IMR-90 (cell line): ENCODE measurements at regions not wholly inside any gene's neighbourhood (a gene's known extent, or its start where the extent isn't known, plus 50 kb on each side); places are given as distances from the start of the nearest gene placed in this dataset.

Experiments
- ATAC-seq: fragments of 200-7000 bp; cut with Tn5 transposase; 2 replicates; pipeline ENCODE4 v1.9.1; 2020; ENCODE audit warnings: low read depth, mild to moderate bottlenecking, moderate library complexity
- BruUV-seq: library from RNA; stranded (reverse); fragments of 400-500 nt; replicated peaks from 2 replicates; lab custom pipeline; 2021; lab: Mats Ljungman, UMichigan
- CTCF ChIA-PET: fragments of 300-600 bp; formaldehyde crosslinking; extraction: SDS; loops from one replicate; lab custom pipeline; 2021; ENCODE audit warnings: antibody characterized with exemption; lab: Yijun Ruan, JAX
- POLR2A ChIA-PET: fragments of 300-600 bp; sonication (Branson Sonifier 250); formaldehyde crosslinking; loops from one replicate; lab custom pipeline; 2022; ENCODE audit warnings: antibody characterized with exemption; ENCODE audit not compliant: unreplicated experiment; lab: Charles Lee
- DNase-seq: peaks from one replicate; pipeline ENCODE4 v3.0.0; 2013
- H2AFZ ChIP-seq: replicated peaks from 2 replicates; pipeline ENCODE3; 2013; ENCODE audit warnings: low read length, mild to moderate bottlenecking; ENCODE audit not compliant: poor library complexity
- H2AK5ac ChIP-seq: 2 replicates; pipeline ENCODE4 v1.6.1; 2013; ENCODE audit warnings: low read depth, low read length, inconsistent platforms
- H2AK9ac ChIP-seq: replicated peaks from 2 replicates; pipeline ENCODE3; 2013; ENCODE audit warnings: mild to moderate bottlenecking, low read depth, low read length, moderate library complexity; ENCODE audit not compliant: poor library complexity
- H2BK120ac ChIP-seq: 2 replicates; pipeline ENCODE4 v1.6.1; 2013; ENCODE audit warnings: low read depth, low read length, inconsistent platforms
- H2BK15ac ChIP-seq: 3 replicates; pipeline ENCODE4 v1.6.1; 2013; ENCODE audit warnings: low read depth, low read length, inconsistent platforms
- H2BK20ac ChIP-seq: 2 replicates; pipeline ENCODE4 v1.6.1; 2013; ENCODE audit warnings: low read depth, mild to moderate bottlenecking, inconsistent platforms, low read length, moderate library complexity
- H2BK5ac ChIP-seq: 2 replicates; pipeline ENCODE4 v1.6.1; 2013; ENCODE audit warnings: mild to moderate bottlenecking, low read depth, low read length, inconsistent platforms; ENCODE audit not compliant: poor library complexity, severe bottlenecking
- H3K14ac ChIP-seq: replicated peaks from 2 replicates; pipeline ENCODE4 v1.6.1; 2013; ENCODE audit warnings: low read depth, low read length, inconsistent platforms
- H3K18ac ChIP-seq: 2 replicates; pipeline ENCODE4 v1.6.1; 2013; ENCODE audit warnings: low read depth, low read length, control low read depth
- H3K23ac ChIP-seq: 2 replicates; pipeline ENCODE4 v1.6.1; 2013; ENCODE audit warnings: low read depth, low read length, inconsistent platforms
- H3K27ac ChIP-seq: 2 replicates; pipeline ENCODE4 v1.5.1; 2013; ENCODE audit warnings: mild to moderate bottlenecking, control low read depth, low read length; ENCODE audit not compliant: insufficient read depth
- H3K27me3 ChIP-seq: 2 replicates; pipeline ENCODE4 v1.6.1; 2013; ENCODE audit warnings: low read length; ENCODE audit not compliant: control insufficient read depth, insufficient read depth
- H3K36me3 ChIP-seq: 2 replicates; pipeline ENCODE4 v1.6.1; 2013; ENCODE audit warnings: low read length, mixed read lengths; ENCODE audit not compliant: control insufficient read depth, insufficient read depth
- H3K4ac ChIP-seq: 2 replicates; pipeline ENCODE4 v1.6.1; 2013; ENCODE audit warnings: low read depth, low read length, inconsistent platforms
- H3K4me1 ChIP-seq: 2 replicates; pipeline ENCODE4 v1.6.1; 2013; ENCODE audit warnings: low read length, mixed read lengths; ENCODE audit not compliant: control insufficient read depth, insufficient read depth
- H3K4me2 ChIP-seq: 2 replicates; pipeline ENCODE4 v1.6.1; 2013; ENCODE audit warnings: low read depth, mild to moderate bottlenecking, control low read depth, low read length, moderate library complexity
- H3K4me3 ChIP-seq: 2 replicates; pipeline ENCODE4 v1.5.1; 2013; ENCODE audit warnings: low read depth, mild to moderate bottlenecking, control low read depth, low read length, moderate library complexity; ENCODE audit not compliant: insufficient read depth
- H3K56ac ChIP-seq: 2 replicates; pipeline ENCODE4 v1.6.1; 2013; ENCODE audit warnings: low read length, inconsistent platforms; ENCODE audit not compliant: insufficient read depth; ENCODE audit errors: extremely low read depth
- H3K79me1 ChIP-seq, 2 experiments: 2 replicates each; pipeline ENCODE4 v1.6.1; 2013; ENCODE audit warnings: low read length in 2 of 2, inconsistent platforms in 1 of 2, low read depth in 1 of 2
- H3K9ac ChIP-seq: 2 replicates; pipeline ENCODE4 v1.6.1; 2013; ENCODE audit warnings: low read depth, low read length, control low read depth
- H3K9me1 ChIP-seq: 2 replicates; pipeline ENCODE4 v1.6.1; 2013; ENCODE audit warnings: low read length, inconsistent platforms; ENCODE audit not compliant: insufficient read depth
- H3K9me3 ChIP-seq: 2 replicates; pipeline ENCODE4 v1.6.1; 2013; ENCODE audit warnings: low read length; ENCODE audit not compliant: control insufficient read depth, insufficient read depth
- H4K20me1 ChIP-seq: 2 replicates; pipeline ENCODE4 v1.6.1; 2013; ENCODE audit warnings: low read length, inconsistent platforms; ENCODE audit not compliant: insufficient read depth
- H4K5ac ChIP-seq: 2 replicates; pipeline ENCODE4 v1.6.1; 2013; ENCODE audit warnings: mild to moderate bottlenecking, low read depth, low read length, control low read depth
- H4K8ac ChIP-seq, 2 experiments: 2 replicates each; pipeline ENCODE4 v1.6.1; 2013; ENCODE audit warnings: low read depth in 2 of 2, low read length in 2 of 2, control low read depth in 1 of 2, inconsistent platforms in 1 of 2
- H4K91ac ChIP-seq: 2 replicates; pipeline ENCODE4 v1.6.1; 2013; ENCODE audit warnings: low read depth, low read length, inconsistent platforms; ENCODE audit not compliant: insufficient read depth
- BHLHE40 ChIP-seq: fragments of 150-350 bp; IDR thresholded peaks from 2 replicates; pipeline ENCODE4 v1.6.1; 2016; ENCODE audit warnings: mild to moderate bottlenecking, low read depth, low read length
- CEBPB ChIP-seq: IDR thresholded peaks from 2 replicates; pipeline ENCODE4 v1.6.1; 2012; ENCODE audit warnings: low read depth, low read length, improper control_type of control experiment
- CHD1 ChIP-seq: IDR thresholded peaks from 2 replicates; pipeline ENCODE4 v1.6.1; 2012; ENCODE audit warnings: low read depth, low read length, improper control_type of control experiment
- CTCF ChIP-seq: conservative IDR thresholded peaks from 2 replicates; pipeline ENCODE4 v1.5.1; 2012; ENCODE audit warnings: mild to moderate bottlenecking, low read depth, low read length, improper control_type of control experiment
- ELK1 ChIP-seq: fragments of 150-350 bp; IDR thresholded peaks from 2 replicates; pipeline ENCODE4 v1.6.1; 2016; ENCODE audit warnings: low read depth, mild to moderate bottlenecking, low read length, moderate library complexity, borderline replicate concordance
- FOS ChIP-seq: fragments of 150-350 bp; IDR thresholded peaks from 2 replicates; pipeline ENCODE4 v1.6.1; 2016; ENCODE audit warnings: low read depth, low read length
- MAFK ChIP-seq: IDR thresholded peaks from 2 replicates; pipeline ENCODE4 v1.6.1; 2012; ENCODE audit warnings: low read depth, low read length, improper control_type of control experiment
- MAZ ChIP-seq: IDR thresholded peaks from 2 replicates; pipeline ENCODE4 v1.6.1; 2012; ENCODE audit warnings: low read depth, mild to moderate bottlenecking, low read length, improper control_type of control experiment, moderate library complexity, borderline replicate concordance
- MXI1 ChIP-seq: IDR thresholded peaks from 2 replicates; pipeline ENCODE4 v1.6.1; 2012; ENCODE audit warnings: low read depth, mild to moderate bottlenecking, low read length, moderate library complexity, borderline replicate concordance
- NFE2L2 ChIP-seq: fragments of 150-350 bp; IDR thresholded peaks from 2 replicates; pipeline ENCODE4 v1.6.1; 2016; ENCODE audit warnings: low read depth, mild to moderate bottlenecking, low read length
- POLR2A ChIP-seq: IDR thresholded peaks from 2 replicates; pipeline ENCODE4 v1.6.1; 2012; ENCODE audit warnings: mild to moderate bottlenecking, low read depth, low read length
- RAD21 ChIP-seq: IDR thresholded peaks from 2 replicates; pipeline ENCODE4 v1.6.1; 2012; ENCODE audit warnings: low read length, improper control_type of control experiment
- RCOR1 ChIP-seq: IDR thresholded peaks from 2 replicates; pipeline ENCODE4 v1.6.1; 2012; ENCODE audit warnings: mild to moderate bottlenecking, low read length, improper control_type of control experiment; ENCODE audit not compliant: insufficient replicate concordance
- RFX5 ChIP-seq: IDR thresholded peaks from 2 replicates; pipeline ENCODE4 v1.8.0; 2012; ENCODE audit warnings: low read depth, mild to moderate bottlenecking, low read length, moderate library complexity
- SMC3 ChIP-seq: fragments of 150-350 bp; IDR thresholded peaks from 2 replicates; pipeline ENCODE4 v1.6.1; 2016; ENCODE audit warnings: low read depth, mild to moderate bottlenecking, antibody characterized with exemption, low read length, moderate library complexity
- USF2 ChIP-seq: fragments of 150-350 bp; IDR thresholded peaks from 2 replicates; pipeline ENCODE4 v1.6.1; 2017; ENCODE audit warnings: mild to moderate bottlenecking, antibody characterized with exemption, low read length, low read depth
- WGBS, 2 experiments: methylation state at CpG; one replicate each; pipeline versions ENCODE4 v1.1.5 to v1.1.7; 2013; ENCODE audit warnings: missing lambda C conversion rate in 2 of 2; ENCODE audit not compliant: insufficient read length in 1 of 2; ENCODE audit errors: extremely low coverage in 2 of 2; 5-methylcytosine and 5-hydroxymethylcytosine counted together
- dilution Hi-C: fragments of 300-500 bp; cut with HindIII; formaldehyde crosslinking; loops from one replicate; pipeline ENCODE4 v1.14.3; 2018; ENCODE audit warnings: low sequenced_read_pairs; ENCODE audit not compliant: unreplicated experiment
- in situ Hi-C: fragments of 300-500 bp; cut with MboI; formaldehyde crosslinking; loops from 3 replicates; pipeline ENCODE4 v1.14.3; 2019; ENCODE audit warnings: low sequenced_read_pairs, inconsistent platforms, mixed read lengths
- intact Hi-C: fragments of 100-400 bp; cut with micrococcal nuclease; formaldehyde crosslinking; loops from 2 replicates; pipeline ENCODE4 v1.10.0; 2022

GRCh38 chr6:68053805-68054373 is 581.2 kb upstream of the ADGRB3 start:
- Histone ChIP-seq H4K20me1 (no peaks in the 10 kb centered on the region), H4K8ac (no peak overlapping the region), H3K9ac (no peak overlapping the region), H3K9me3 (no peaks in the 10 kb centered on the region), H3K23ac (no peak overlapping the region), H2BK5ac (no peak overlapping the region), H3K14ac (no peak overlapping the region), H3K4me1 (no peaks in the 10 kb centered on the region), H3K79me1 (no peaks in the 10 kb centered on the region), H3K56ac (no peak overlapping the region), H3K27me3 (no peaks in the 10 kb centered on the region), H3K27ac (no peak overlapping the region), H2BK15ac (no peak overlapping the region), H4K5ac (no peak overlapping the region), H2BK120ac (no peak overlapping the region), H3K18ac (no peak overlapping the region), H3K36me3 (no peaks in the 10 kb centered on the region), H3K4ac (no peak overlapping the region), H3K4me3 (no peak overlapping the region), H2AK9ac (no peak overlapping the region), H2BK20ac (no peak overlapping the region), H2AK5ac (no peak overlapping the region), H3K4me2 (no peak overlapping the region), H4K91ac (no peak overlapping the region), H2AFZ (no peak overlapping the region), H3K9me1 (no peaks in the 10 kb centered on the region)
- ChIA-PET CTCF (no interaction called here), POLR2A (no interaction called here)
- no CpG with 5 or more reads among the region's 4 CpGs for WGBS, 2 experiments
- intact Hi-C loops (no loop called here), in situ Hi-C loops (no loop called here), dilution Hi-C loops (no loop called here)
- DNase-seq (no peak), ATAC-seq (no peak)
- TF ChIP-seq MXI1 (no peak), BHLHE40 (no peak), SMC3 (no peak), POLR2A (no peak), CEBPB (no peak), CHD1 (no peak), USF2 (no peak), CTCF (no peak), FOS (no peak), RFX5 (no peak), RAD21 (no peak), MAZ (no peak), RCOR1 (no peak), MAFK (no peak), NFE2L2 (no peak), ELK1 (no peak)
- BruUV-seq = no TSS peak
